ES-I3 (cell line): ENCODE measurements at regions not wholly inside any gene's neighbourhood (a gene's known extent, or its start where the extent isn't known, plus 50 kb on each side); places are given as distances from the start of the nearest gene placed in this dataset.

Experiments used
- H3K36me3 ChIP-seq: 2 replicates; pipeline ENCODE4 v1.6.1; 2013; ENCODE audit warnings: mild to moderate bottlenecking, low read length, control low read depth, moderate library complexity; ENCODE audit not compliant: insufficient read depth
- H3K4me1 ChIP-seq: 2 replicates; pipeline ENCODE4 v1.6.1; 2013; ENCODE audit warnings: mild to moderate bottlenecking, control low read depth, low read length; ENCODE audit not compliant: insufficient read depth
- H3K9ac ChIP-seq: 2 replicates; pipeline ENCODE4 v1.6.1; 2013; ENCODE audit warnings: low read depth, mild to moderate bottlenecking, low read length, moderate library complexity
- H3K9me3 ChIP-seq: 2 replicates; pipeline ENCODE4 v1.6.1; 2013; ENCODE audit warnings: mild to moderate bottlenecking, low read length, moderate library complexity; ENCODE audit not compliant: control insufficient read depth, insufficient read depth

- H3K4me1 ChIP-seq = no peaks in the 10 kb centered on the region
- H3K9me3 ChIP-seq = no peaks in the 10 kb centered on the region
- H3K9ac ChIP-seq = no peak overlapping the region
- no peaks in the 10 kb centered on the region for H3K36me3 ChIP-seq
Observed at GRCh38 chr3:116871905-116872304, 162.3 kb downstream of the TUSC7 start.

GRCh38 chr3:116872688-116873087 lies 163.1 kb downstream of the TUSC7 start:
- Histone ChIP-seq H3K9ac (no peak overlapping the region), H3K9me3 (no peaks in the 10 kb centered on the region), H3K36me3 (no peaks in the 10 kb centered on the region), H3K4me1 (no peaks in the 10 kb centered on the region)

- no peak overlapping the region for H3K9ac ChIP-seq
- no peaks in the 10 kb centered on the region for H3K36me3 ChIP-seq
- no peaks in the 10 kb centered on the region for H3K4me1 ChIP-seq
- H3K9me3 ChIP-seq = no peaks in the 10 kb centered on the region
Observed at GRCh38 chr3:116873142-116873541, 163.6 kb downstream of the TUSC7 start.

- Histone ChIP-seq H3K9me3 (no peaks in the 10 kb centered on the region), H3K36me3 (no peaks in the 10 kb centered on the region), H3K9ac (no peak overlapping the region), H3K4me1 (no peaks in the 10 kb centered on the region)
Observed at GRCh38 chr3:116877968-116878367, 168.4 kb downstream of the TUSC7 start.

GRCh38 chr3:116886202-116886893 lies 176.8 kb downstream of the TUSC7 start:
- H3K9ac ChIP-seq = no peak overlapping the region
- no peaks in the 10 kb centered on the region for H3K4me1 ChIP-seq
- H3K9me3 ChIP-seq = no peaks in the 10 kb centered on the region
- no peaks in the 10 kb centered on the region for H3K36me3 ChIP-seq

GRCh38 chr3:116896116-116896515 lies 186.5 kb downstream of the TUSC7 start:
- Histone ChIP-seq H3K9ac (no peak overlapping the region), H3K9me3 (no peaks in the 10 kb centered on the region), H3K4me1 (no peaks in the 10 kb centered on the region), H3K36me3 (no peaks in the 10 kb centered on the region)

- no peak overlapping the region for H3K9ac ChIP-seq
- H3K36me3 ChIP-seq = no peaks in the 10 kb centered on the region
- no peaks in the 10 kb centered on the region for H3K4me1 ChIP-seq
- no peaks in the 10 kb centered on the region for H3K9me3 ChIP-seq
Observed at GRCh38 chr3:116897382-116897781, 187.8 kb downstream of the TUSC7 start.

- H3K36me3 ChIP-seq = no peaks in the 10 kb centered on the region
- no peaks in the 10 kb centered on the region for H3K4me1 ChIP-seq
- H3K9me3 ChIP-seq = no peaks in the 10 kb centered on the region
- H3K9ac ChIP-seq = no peak overlapping the region
Observed at GRCh38 chr3:116899253-116899652, 189.7 kb downstream of the TUSC7 start.

GRCh38 chr3:116905334-116905733 lies 195.8 kb downstream of the TUSC7 start:
- H3K4me1 ChIP-seq = no peaks in the 10 kb centered on the region
- no peaks in the 10 kb centered on the region; the same call in 1 of the 2 replicates for H3K36me3 ChIP-seq
- H3K9me3 ChIP-seq = no peaks in the 10 kb centered on the region; the same call in 1 of the 2 replicates
- H3K9ac ChIP-seq = no peak overlapping the region

- Histone ChIP-seq H3K4me1 (no peaks in the 10 kb centered on the region), H3K9me3 (no peaks in the 10 kb centered on the region; the same call in 1 of the 2 replicates), H3K9ac (no peak overlapping the region), H3K36me3 (no peaks in the 10 kb centered on the region; the same call in 1 of the 2 replicates)
Observed at GRCh38 chr3:116905794-116906193, 196.2 kb downstream of the TUSC7 start.

GRCh38 chr3:116912116-116912515 lies 202.5 kb downstream of the TUSC7 start:
- H3K9me3 ChIP-seq = no peaks in the 10 kb centered on the region; the same call in 1 of the 2 replicates
- no peaks in the 10 kb centered on the region for H3K36me3 ChIP-seq
- no peak overlapping the region for H3K9ac ChIP-seq
- H3K4me1 ChIP-seq = no peaks in the 10 kb centered on the region

- Histone ChIP-seq H3K9me3 (no peaks in the 10 kb centered on the region), H3K4me1 (no peaks in the 10 kb centered on the region), H3K36me3 (no peaks in the 10 kb centered on the region), H3K9ac (no peak overlapping the region)
Observed at GRCh38 chr3:116914004-116914403, 204.4 kb downstream of the TUSC7 start.

GRCh38 chr3:116916836-116917235 lies 207.3 kb downstream of the TUSC7 start:
- Histone ChIP-seq H3K4me1 (no peaks in the 10 kb centered on the region), H3K9ac (no peak overlapping the region), H3K9me3 (no peaks in the 10 kb centered on the region), H3K36me3 (no peaks in the 10 kb centered on the region)

- Histone ChIP-seq H3K9me3 (no peaks in the 10 kb centered on the region; the same call in 1 of the 2 replicates), H3K4me1 (no peaks in the 10 kb centered on the region), H3K9ac (no peak overlapping the region), H3K36me3 (no peaks in the 10 kb centered on the region)
Observed at GRCh38 chr3:116920826-116921610, 211.4 kb downstream of the TUSC7 start.

- Histone ChIP-seq H3K9me3 (no peaks in the 10 kb centered on the region; the same call in 1 of the 2 replicates), H3K9ac (no peak overlapping the region), H3K4me1 (no peaks in the 10 kb centered on the region; the same call in 1 of the 2 replicates), H3K36me3 (no peaks in the 10 kb centered on the region)
Observed at GRCh38 chr3:116927918-116928317, 218.3 kb downstream of the TUSC7 start.
